Mesothelial cell of epicardium (in vitro differentiated cells): ENCODE measurements at regions not wholly inside any gene's neighbourhood (a gene's known extent, or its start where the extent isn't known, plus 50 kb on each side); places are given as distances from the start of the nearest gene placed in this dataset.

Experiments used
- DNase-seq, 2 experiments: peaks; one replicate each; pipeline ENCODE4 v3.0.0; 2021; ENCODE audit warnings: low spot score in 2 of 2; ENCODE audit not compliant: unreplicated experiment in 2 of 2
- H3K27ac Mint-ChIP-seq: 2 replicates; pipeline ENCODE4 v1.8.0; 2021; ENCODE audit warnings: mixed read lengths
- H3K27me3 Mint-ChIP-seq: 2 replicates; pipeline ENCODE4 v1.8.0; 2021; ENCODE audit warnings: low read depth, mixed read lengths
- H3K36me3 Mint-ChIP-seq: 2 replicates; pipeline ENCODE4 v1.8.0; 2021; ENCODE audit warnings: mixed read lengths
- H3K4me1 Mint-ChIP-seq: 2 replicates; pipeline ENCODE4 v1.8.0; 2021; ENCODE audit warnings: mixed read lengths
- H3K4me3 Mint-ChIP-seq: 2 replicates; pipeline ENCODE4 v1.8.0; 2021; ENCODE audit warnings: mild to moderate bottlenecking, moderate library complexity, mixed read lengths
- H3K9me3 Mint-ChIP-seq: 2 replicates; pipeline ENCODE4 v1.8.0; 2021; ENCODE audit warnings: mixed read lengths
- TF ChIP-seq, protein P1 (sequence below): fragments of 200-600 bp; sonication (generic); IDR thresholded peaks from one replicate; pipeline ENCODE4 v1.5.0; 2021; ENCODE audit warnings: antibody characterized with exemption; ENCODE audit not compliant: unreplicated experiment

- Mint-ChIP-seq H3K36me3 (no peaks in the 10 kb centered on the region), H3K4me3 (no peak overlapping the region), H3K27me3 (no peaks in the 10 kb centered on the region), H3K27ac (no peak overlapping the region), H3K9me3 (no peaks in the 10 kb centered on the region), H3K4me1 (peaks cover 35% of the 10 kb centered on the region)
- TF ChIP-seq, protein P1, sequence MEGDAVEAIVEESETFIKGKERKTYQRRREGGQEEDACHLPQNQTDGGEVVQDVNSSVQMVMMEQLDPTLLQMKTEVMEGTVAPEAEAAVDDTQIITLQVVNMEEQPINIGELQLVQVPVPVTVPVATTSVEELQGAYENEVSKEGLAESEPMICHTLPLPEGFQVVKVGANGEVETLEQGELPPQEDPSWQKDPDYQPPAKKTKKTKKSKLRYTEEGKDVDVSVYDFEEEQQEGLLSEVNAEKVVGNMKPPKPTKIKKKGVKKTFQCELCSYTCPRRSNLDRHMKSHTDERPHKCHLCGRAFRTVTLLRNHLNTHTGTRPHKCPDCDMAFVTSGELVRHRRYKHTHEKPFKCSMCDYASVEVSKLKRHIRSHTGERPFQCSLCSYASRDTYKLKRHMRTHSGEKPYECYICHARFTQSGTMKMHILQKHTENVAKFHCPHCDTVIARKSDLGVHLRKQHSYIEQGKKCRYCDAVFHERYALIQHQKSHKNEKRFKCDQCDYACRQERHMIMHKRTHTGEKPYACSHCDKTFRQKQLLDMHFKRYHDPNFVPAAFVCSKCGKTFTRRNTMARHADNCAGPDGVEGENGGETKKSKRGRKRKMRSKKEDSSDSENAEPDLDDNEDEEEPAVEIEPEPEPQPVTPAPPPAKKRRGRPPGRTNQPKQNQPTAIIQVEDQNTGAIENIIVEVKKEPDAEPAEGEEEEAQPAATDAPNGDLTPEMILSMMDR = no peak
- DNase-seq = no peak
These were observed 152.5 kb downstream of the CEBPB start for GRCh38 chr20:50343125-50343489.

GRCh38 chr20:50343490-50344179 is 153.0 kb downstream of the CEBPB start:
- no peaks in the 10 kb centered on the region for H3K36me3 Mint-ChIP-seq
- H3K4me1 Mint-ChIP-seq = peaks cover 32% of the 10 kb centered on the region
- H3K27ac Mint-ChIP-seq = no peak overlapping the region
- no peaks in the 10 kb centered on the region for H3K27me3 Mint-ChIP-seq
- H3K4me3 Mint-ChIP-seq = no peak overlapping the region
- no peaks in the 10 kb centered on the region for H3K9me3 Mint-ChIP-seq
- TF ChIP-seq, protein P1 = no peak
- no peak for DNase-seq

GRCh38 chr20:50344232-50345071 is 153.8 kb downstream of the CEBPB start:
- H3K4me3 Mint-ChIP-seq = no peak overlapping the region
- H3K27me3 Mint-ChIP-seq = no peaks in the 10 kb centered on the region
- no peak overlapping the region for H3K27ac Mint-ChIP-seq
- H3K9me3 Mint-ChIP-seq = no peaks in the 10 kb centered on the region
- no peak for DNase-seq
- H3K4me1 Mint-ChIP-seq = peaks cover 23% of the 10 kb centered on the region
- H3K36me3 Mint-ChIP-seq = no peaks in the 10 kb centered on the region
- TF ChIP-seq, protein P1 = no peak

GRCh38 chr20:50345712-50346373 is 155.2 kb downstream of the CEBPB start:
- H3K4me1 Mint-ChIP-seq = peaks cover 14% of the 10 kb centered on the region
- TF ChIP-seq, protein P1 = no peak
- H3K27me3 Mint-ChIP-seq = no peaks in the 10 kb centered on the region
- no peak for DNase-seq
- no peaks in the 10 kb centered on the region for H3K36me3 Mint-ChIP-seq
- H3K27ac Mint-ChIP-seq = no peak overlapping the region
- H3K4me3 Mint-ChIP-seq = no peak overlapping the region
- no peaks in the 10 kb centered on the region for H3K9me3 Mint-ChIP-seq

- TF ChIP-seq, protein P1 = no peak
- H3K4me3 Mint-ChIP-seq = no peak overlapping the region
- no peaks in the 10 kb centered on the region for H3K36me3 Mint-ChIP-seq
- no peak for DNase-seq
- H3K9me3 Mint-ChIP-seq = no peaks in the 10 kb centered on the region
- peaks cover 14% of the 10 kb centered on the region for H3K4me1 Mint-ChIP-seq
- peak overlapping the region; percentile 33 for H3K27ac Mint-ChIP-seq
- H3K27me3 Mint-ChIP-seq = no peaks in the 10 kb centered on the region
These were observed 156.0 kb downstream of the CEBPB start for GRCh38 chr20:50346374-50347283.
